Fibroblast of lung (primary cell): ENCODE measurements at regions not wholly inside any gene's neighbourhood (a gene's known extent, or its start where the extent isn't known, plus 50 kb on each side); places are given as distances from the start of the nearest gene placed in this dataset.

ENCODE experiments used
- DNase-seq, 2 donors: peaks; one replicate each; pipeline versions ENCODE4 v3.0.0 to v3.0.0-alpha.2; 2010; ENCODE audit warnings: low read depth in 2 of 2
- H2AFZ ChIP-seq: 2 replicates; pipeline ENCODE4 v1.5.1; 2012; ENCODE audit warnings: low read length, control low read depth, inconsistent platforms
- H3K27ac ChIP-seq: 2 replicates; pipeline ENCODE4 v1.5.1; 2011; ENCODE audit warnings: low read length, control low read depth; ENCODE audit not compliant: insufficient read depth
- H3K27me3 ChIP-seq: 2 replicates; pipeline ENCODE4 v1.5.1; 2011; ENCODE audit warnings: mild to moderate bottlenecking, low read length; ENCODE audit not compliant: control insufficient read depth, insufficient read depth
- H3K36me3 ChIP-seq: 2 replicates; pipeline ENCODE4 v1.5.1; 2011; ENCODE audit warnings: low read length; ENCODE audit not compliant: control insufficient read depth, insufficient read depth
- H3K4me1 ChIP-seq: 2 replicates; pipeline ENCODE4 v1.5.1; 2011; ENCODE audit warnings: low read length; ENCODE audit not compliant: control insufficient read depth, insufficient read depth; ENCODE audit errors: extremely low read depth
- H3K4me2 ChIP-seq: 2 replicates; pipeline ENCODE4 v1.5.1; 2011; ENCODE audit warnings: low read length, control low read depth; ENCODE audit not compliant: insufficient read depth; ENCODE audit errors: extremely low read depth
- H3K4me3 ChIP-seq, 4 experiments: fragments of 200-600 bp in 1 of 4; sonication (generic) in 1 of 4; replicated peaks in 1 of 4; 2 replicates each; pipeline ENCODE4 v1.5.1; 2011 to 2016; ENCODE audit warnings: low read length in 4 of 4, low read depth in 3 of 4, mild to moderate bottlenecking in 3 of 4, control low read depth in 2 of 4, inconsistent platforms in 1 of 4, mixed read lengths in 1 of 4; ENCODE audit not compliant: insufficient read depth in 1 of 4; ENCODE audit errors: control extremely low read depth in 1 of 4
- H3K79me2 ChIP-seq: 2 replicates; pipeline ENCODE4 v1.5.1; 2012; ENCODE audit warnings: mild to moderate bottlenecking, low read length, inconsistent platforms; ENCODE audit not compliant: control insufficient read depth, insufficient read depth
- H3K9ac ChIP-seq: 2 replicates; pipeline ENCODE4 v1.5.1; 2011; ENCODE audit warnings: mild to moderate bottlenecking, low read length, control low read depth; ENCODE audit not compliant: insufficient read depth
- H3K9me3 ChIP-seq: 2 replicates; pipeline ENCODE4 v1.5.1; 2012; ENCODE audit warnings: low read depth, low read length; ENCODE audit not compliant: control insufficient read depth, insufficient read depth
- H4K20me1 ChIP-seq: 2 replicates; pipeline ENCODE4 v1.5.1; 2011; ENCODE audit warnings: low read length; ENCODE audit not compliant: control insufficient read depth, insufficient read depth; ENCODE audit errors: extremely low read depth
- EZH2 ChIP-seq: IDR thresholded peaks from 2 replicates; pipeline ENCODE4 v1.5.1; 2012; ENCODE audit warnings: low read length, control low read depth, mild to moderate bottlenecking; ENCODE audit errors: missing control alignments
- TF ChIP-seq, protein P1 (sequence below), 2 donors: IDR thresholded peaks in 1 of 2; conservative IDR thresholded peaks in 1 of 2; 1 replicate in 1 of 2; 2 replicates in 1 of 2; pipeline ENCODE4 v1.5.1; 2011 to 2012; ENCODE audit warnings: low read length in 2 of 2, control low read depth in 1 of 2, inconsistent platforms in 1 of 2, low read depth in 1 of 2, mild to moderate bottlenecking in 1 of 2

DNA sequence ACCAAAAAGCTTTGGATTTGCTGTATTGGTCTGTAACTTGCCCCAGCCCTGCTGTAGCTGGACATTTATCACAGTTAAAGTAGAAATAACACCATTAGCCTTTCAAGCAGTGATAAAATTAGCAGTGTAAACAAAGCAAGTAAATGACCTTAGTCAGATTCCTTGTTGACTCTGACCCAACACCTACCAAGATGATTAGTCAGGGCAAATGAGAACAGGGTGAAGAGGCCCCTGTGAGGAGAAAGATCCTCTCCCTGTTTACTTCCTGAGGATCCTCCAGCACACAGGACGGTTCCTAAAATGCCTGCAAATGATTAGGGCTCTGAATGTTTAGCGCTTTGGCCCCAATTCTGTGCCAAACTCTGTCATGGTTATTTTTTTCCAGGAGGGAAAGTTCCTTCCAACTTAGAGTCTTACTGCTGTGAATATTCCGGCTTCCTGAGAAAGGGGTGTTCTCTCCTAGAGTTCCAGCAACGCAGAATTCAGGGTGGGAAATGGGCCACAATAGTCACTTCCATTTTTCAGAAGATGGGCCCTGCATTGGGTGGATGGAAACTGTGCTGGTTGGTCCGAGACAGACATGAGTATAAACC lies 259.0 kb upstream of the MYOCD start:
- Histone ChIP-seq H2AFZ (no peak overlapping the region), H3K4me1 (peaks cover 2% of the 10 kb centered on the region), H3K27ac (no peak overlapping the region), H3K27me3 (no peaks in the 10 kb centered on the region), H3K9ac (no peak overlapping the region), H3K4me3 (no peak overlapping the region), H4K20me1 (no peaks in the 10 kb centered on the region), H3K4me2 (no peak overlapping the region), H3K79me2 (no peaks in the 10 kb centered on the region), H3K9me3 (no peaks in the 10 kb centered on the region), H3K36me3 (no peaks in the 10 kb centered on the region)
- peak in 1 of 2 donors; percentile 21 for DNase-seq
- no peak for TF ChIP-seq EZH2
- TF ChIP-seq, protein P1, sequence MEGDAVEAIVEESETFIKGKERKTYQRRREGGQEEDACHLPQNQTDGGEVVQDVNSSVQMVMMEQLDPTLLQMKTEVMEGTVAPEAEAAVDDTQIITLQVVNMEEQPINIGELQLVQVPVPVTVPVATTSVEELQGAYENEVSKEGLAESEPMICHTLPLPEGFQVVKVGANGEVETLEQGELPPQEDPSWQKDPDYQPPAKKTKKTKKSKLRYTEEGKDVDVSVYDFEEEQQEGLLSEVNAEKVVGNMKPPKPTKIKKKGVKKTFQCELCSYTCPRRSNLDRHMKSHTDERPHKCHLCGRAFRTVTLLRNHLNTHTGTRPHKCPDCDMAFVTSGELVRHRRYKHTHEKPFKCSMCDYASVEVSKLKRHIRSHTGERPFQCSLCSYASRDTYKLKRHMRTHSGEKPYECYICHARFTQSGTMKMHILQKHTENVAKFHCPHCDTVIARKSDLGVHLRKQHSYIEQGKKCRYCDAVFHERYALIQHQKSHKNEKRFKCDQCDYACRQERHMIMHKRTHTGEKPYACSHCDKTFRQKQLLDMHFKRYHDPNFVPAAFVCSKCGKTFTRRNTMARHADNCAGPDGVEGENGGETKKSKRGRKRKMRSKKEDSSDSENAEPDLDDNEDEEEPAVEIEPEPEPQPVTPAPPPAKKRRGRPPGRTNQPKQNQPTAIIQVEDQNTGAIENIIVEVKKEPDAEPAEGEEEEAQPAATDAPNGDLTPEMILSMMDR (conservative IDR thresholded peaks at IDR 0.05 in 1 of 2, IDR thresholded peaks at IDR 0.05 in 1 of 2; ENCODE audit: low read depth in 1 of 2, low read length in 2 of 2) = no peak

DNA sequence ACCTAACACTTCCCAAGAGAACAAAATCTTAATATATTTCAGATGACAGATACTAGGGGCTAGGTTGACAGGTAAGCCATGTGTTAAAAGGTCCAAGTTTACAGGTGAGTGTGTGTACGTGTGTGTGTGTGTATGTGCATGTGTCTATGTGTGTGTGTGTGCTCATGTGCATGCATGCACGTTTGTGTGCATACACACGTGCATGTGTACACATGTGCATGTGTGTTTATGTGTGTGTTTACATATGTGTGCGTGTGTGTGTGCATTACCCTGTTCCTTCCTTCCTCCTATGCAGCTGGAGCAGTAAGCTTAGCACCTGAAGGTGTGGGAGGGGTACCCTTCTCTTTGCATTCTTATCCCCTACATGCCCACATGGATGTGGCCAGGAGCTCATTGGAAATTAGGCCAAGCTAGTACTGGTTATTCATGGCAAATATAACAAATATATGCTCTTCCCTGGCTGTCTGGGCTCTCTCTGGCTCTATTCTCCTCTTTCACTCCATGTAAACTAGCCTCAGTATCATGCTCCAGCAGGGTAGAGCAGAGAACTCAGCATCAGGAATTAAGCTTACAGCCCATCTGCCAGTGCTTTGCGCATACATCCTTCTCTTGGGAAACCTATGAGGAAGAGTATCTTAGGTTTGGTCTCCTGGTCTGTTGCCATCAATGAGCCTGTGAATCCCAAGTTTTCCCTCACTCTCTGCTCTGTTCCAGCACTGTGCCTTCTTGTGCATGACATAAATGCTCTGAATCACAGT lies 258.0 kb upstream of the MYOCD start:
- H3K9ac ChIP-seq = no peak overlapping the region
- no peaks in the 10 kb centered on the region for H3K27me3 ChIP-seq
- no peaks in the 10 kb centered on the region for H3K79me2 ChIP-seq
- no peak for TF ChIP-seq EZH2
- TF ChIP-seq, protein P1 (conservative IDR thresholded peaks at IDR 0.05 in 1 of 2, IDR thresholded peaks at IDR 0.05 in 1 of 2; ENCODE audit: low read depth in 1 of 2, low read length in 2 of 2) = no peak
- no peak overlapping the region for H3K27ac ChIP-seq
- H3K4me3 ChIP-seq = no peak overlapping the region
- H3K4me2 ChIP-seq = no peak overlapping the region
- no peaks in the 10 kb centered on the region for H4K20me1 ChIP-seq
- H2AFZ ChIP-seq = no peak overlapping the region
- H3K36me3 ChIP-seq = no peaks in the 10 kb centered on the region
- peaks cover 2% of the 10 kb centered on the region for H3K4me1 ChIP-seq
- no peak for DNase-seq
- H3K9me3 ChIP-seq = no peaks in the 10 kb centered on the region

DNA sequence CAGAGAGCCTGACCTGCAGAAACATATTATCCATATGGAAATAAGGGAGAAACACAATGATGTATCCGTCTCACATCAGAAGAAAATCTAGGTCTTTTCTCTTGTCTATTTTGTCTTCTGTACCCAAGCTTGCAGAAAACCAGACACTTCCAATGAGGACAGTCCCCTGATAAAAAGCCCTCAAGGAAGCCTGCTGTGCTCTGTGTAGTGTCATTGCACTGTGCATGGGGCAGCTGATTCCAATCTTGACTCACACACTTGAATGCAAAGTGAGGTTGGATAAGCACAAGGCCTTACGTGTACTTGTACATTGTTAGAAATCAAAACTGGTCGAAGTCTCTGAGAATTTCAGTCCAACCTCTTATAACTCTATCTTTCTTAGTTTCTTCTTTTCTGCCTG lies 256.6 kb upstream of the MYOCD start:
- Histone ChIP-seq H3K4me3 (no peak overlapping the region), H3K9ac (no peak overlapping the region), H3K27ac (no peak overlapping the region), H3K36me3 (no peaks in the 10 kb centered on the region), H3K79me2 (no peaks in the 10 kb centered on the region), H3K9me3 (no peaks in the 10 kb centered on the region), H3K27me3 (no peaks in the 10 kb centered on the region), H3K4me1 (peaks cover 2% of the 10 kb centered on the region), H4K20me1 (no peaks in the 10 kb centered on the region), H2AFZ (no peak overlapping the region), H3K4me2 (no peak overlapping the region)
- no peak for TF ChIP-seq EZH2
- TF ChIP-seq, protein P1 (conservative IDR thresholded peaks at IDR 0.05 in 1 of 2, IDR thresholded peaks at IDR 0.05 in 1 of 2; ENCODE audit: low read depth in 1 of 2, low read length in 2 of 2) = no peak
- DNase-seq = no peak
